HUES64 (cell line): ENCODE measurements at regions not wholly inside any gene's neighbourhood (a gene's known extent, or its start where the extent isn't known, plus 50 kb on each side); places are given as distances from the start of the nearest gene placed in this dataset.
A peak's percentile ranks its signal among the peaks of the same experiment; 100 is the strongest.

Experiments used
- H3K27ac ChIP-seq: 2 replicates; pipeline ENCODE4 v1.7.0; 2013; ENCODE audit warnings: low read depth, low read length, inconsistent platforms
- H3K27me3 ChIP-seq: 2 replicates; pipeline ENCODE4 v1.6.1; 2013; ENCODE audit warnings: mild to moderate bottlenecking, low read length; ENCODE audit not compliant: insufficient read depth
- H3K36me3 ChIP-seq: 2 replicates; pipeline ENCODE4 v1.6.1; 2013; ENCODE audit warnings: mild to moderate bottlenecking, low read length; ENCODE audit not compliant: insufficient read depth
- H3K4me1 ChIP-seq: 2 replicates; pipeline ENCODE4 v1.6.1; 2013; ENCODE audit warnings: mild to moderate bottlenecking, low read length, moderate library complexity; ENCODE audit not compliant: insufficient read depth
- H3K4me3 ChIP-seq: 2 replicates; pipeline ENCODE4 v1.5.1; 2013; ENCODE audit warnings: mild to moderate bottlenecking, low read length, moderate library complexity
- H3K9ac ChIP-seq: 2 replicates; pipeline ENCODE4 v1.6.1; 2013; ENCODE audit warnings: mild to moderate bottlenecking, low read depth, low read length
- H3K9me3 ChIP-seq: 2 replicates; pipeline ENCODE4 v1.6.1; 2013; ENCODE audit warnings: low read depth, low read length; ENCODE audit not compliant: insufficient read depth
- WGBS: fragments of 150-250, 120-280 bp; methylation state at CpG from one replicate; pipeline ENCODE4 v1.1.7; 2013; ENCODE audit warnings: missing lambda C conversion rate; 5-methylcytosine and 5-hydroxymethylcytosine counted together

GRCh38 chr1:5242850-5243249 lies 588.4 kb downstream of the AJAP1 start:
- Histone ChIP-seq H3K9me3 (no peaks in the 10 kb centered on the region), H3K4me1 (no peaks in the 10 kb centered on the region), H3K36me3 (no peaks in the 10 kb centered on the region), H3K27ac (no peak overlapping the region), H3K27me3 (no peaks in the 10 kb centered on the region; the same call in 1 of the 2 replicates), H3K9ac (no peak overlapping the region), H3K4me3 (no peak overlapping the region)
- 58% methylated on average over 5 of the region's 5 CpGs for WGBS

GRCh38 chr1:5239911-5240310 lies 585.5 kb downstream of the AJAP1 start:
- H3K27me3 ChIP-seq, result peaks cover 7% of the 10 kb centered on the region
- H3K4me1 ChIP-seq, result 0 out of 2 replicates have a peak, but pooled peaks cover 8% of the 10 kb centered on the region
- no peaks in the 10 kb centered on the region for H3K36me3 ChIP-seq
- WGBS, result 99% methylated on average over 5 of the region's 5 CpGs
- H3K9me3 ChIP-seq, result no peaks in the 10 kb centered on the region
- H3K4me3 ChIP-seq, result no peak overlapping the region
- H3K27ac ChIP-seq, result no peak overlapping the region
- no peak overlapping the region for H3K9ac ChIP-seq

GRCh38 chr1:5238351-5239130 lies 584.1 kb downstream of the AJAP1 start:
- H3K4me1 ChIP-seq, result 0 out of 2 replicates have a peak, but pooled peaks cover 8% of the 10 kb centered on the region
- no peak overlapping the region for H3K9ac ChIP-seq
- no peaks in the 10 kb centered on the region for H3K36me3 ChIP-seq
- no peaks in the 10 kb centered on the region for H3K9me3 ChIP-seq
- H3K4me3 ChIP-seq, result no peak overlapping the region
- 95% methylated on average over 19 of the region's 19 CpGs for WGBS
- H3K27ac ChIP-seq, result no peak overlapping the region
- H3K27me3 ChIP-seq, result peaks cover 7% of the 10 kb centered on the region

- peaks cover 27% of the 10 kb centered on the region for H3K27me3 ChIP-seq
- 86% methylated on average over 6 of the region's 6 CpGs for WGBS
- no peak overlapping the region for H3K4me3 ChIP-seq
- no peaks in the 10 kb centered on the region for H3K36me3 ChIP-seq
- 0 out of 2 replicates have a peak, but pooled peaks cover 8% of the 10 kb centered on the region for H3K4me1 ChIP-seq
- no peak overlapping the region for H3K27ac ChIP-seq
- peaks cover 7% of the 10 kb centered on the region for H3K9me3 ChIP-seq
- no peak overlapping the region for H3K9ac ChIP-seq
Observed at GRCh38 chr1:5235355-5235899, 581.0 kb downstream of the AJAP1 start.

- Histone ChIP-seq H3K27ac (no peak overlapping the region), H3K9me3 (peaks cover 7% of the 10 kb centered on the region), H3K9ac (no peak overlapping the region), H3K36me3 (no peaks in the 10 kb centered on the region), H3K27me3 (peaks cover 55% of the 10 kb centered on the region), H3K4me1 (0 out of 2 replicates have a peak, but pooled peaks cover 8% of the 10 kb centered on the region), H3K4me3 (no peak overlapping the region)
- WGBS, result 92% methylated on average over 1 of the region's 1 CpG
Observed at GRCh38 chr1:5232537-5232936, 578.1 kb downstream of the AJAP1 start.

GRCh38 chr1:5231541-5232315 lies 577.3 kb downstream of the AJAP1 start:
- H3K27ac ChIP-seq, result no peak overlapping the region
- peaks cover 7% of the 10 kb centered on the region for H3K9me3 ChIP-seq
- peaks cover 63% of the 10 kb centered on the region for H3K27me3 ChIP-seq
- peaks cover 14% of the 10 kb centered on the region for H3K4me1 ChIP-seq
- no peaks in the 10 kb centered on the region for H3K36me3 ChIP-seq
- 92% methylated on average over 2 of the region's 2 CpGs for WGBS
- H3K9ac ChIP-seq, result no peak overlapping the region
- H3K4me3 ChIP-seq, result no peak overlapping the region

- Histone ChIP-seq H3K27ac (no peak overlapping the region), H3K4me3 (no peak overlapping the region), H3K9me3 (no peaks in the 10 kb centered on the region), H3K27me3 (peaks cover 92% of the 10 kb centered on the region), H3K4me1 (peaks cover 19% of the 10 kb centered on the region), H3K9ac (no peak overlapping the region), H3K36me3 (no peaks in the 10 kb centered on the region)
- 96% methylated on average over 8 of the region's 8 CpGs for WGBS
Observed at GRCh38 chr1:5227114-5227513, 572.7 kb downstream of the AJAP1 start.

GRCh38 chr1:5225707-5226704 lies 571.6 kb downstream of the AJAP1 start:
- WGBS, result 32% methylated on average over 20 of the region's 20 CpGs
- Histone ChIP-seq H3K9me3 (no peaks in the 10 kb centered on the region), H3K27ac (peak overlapping the region; percentile 78; the same call in 1 of the 2 replicates), H3K4me1 (peaks cover 19% of the 10 kb centered on the region), H3K4me3 (no peak overlapping the region), H3K27me3 (peaks cover 93% of the 10 kb centered on the region), H3K36me3 (no peaks in the 10 kb centered on the region), H3K9ac (no peak overlapping the region; the same call in 1 of the 2 replicates)

GRCh38 chr1:5223206-5223605 lies 568.8 kb downstream of the AJAP1 start:
- no peak overlapping the region for H3K9ac ChIP-seq
- peaks cover 95% of the 10 kb centered on the region for H3K27me3 ChIP-seq
- 89% methylated on average over 4 of the region's 4 CpGs for WGBS
- H3K4me3 ChIP-seq, result no peak overlapping the region
- no peaks in the 10 kb centered on the region for H3K36me3 ChIP-seq
- H3K9me3 ChIP-seq, result no peaks in the 10 kb centered on the region
- H3K4me1 ChIP-seq, result peaks cover 19% of the 10 kb centered on the region
- H3K27ac ChIP-seq, result no peak overlapping the region

- H3K9me3 ChIP-seq, result no peaks in the 10 kb centered on the region
- no peaks in the 10 kb centered on the region for H3K36me3 ChIP-seq
- H3K4me1 ChIP-seq, result peaks cover 19% of the 10 kb centered on the region
- peaks cover 95% of the 10 kb centered on the region for H3K27me3 ChIP-seq
- no peak overlapping the region for H3K9ac ChIP-seq
- WGBS, result 95% methylated on average over 4 of the region's 4 CpGs
- H3K27ac ChIP-seq, result no peak overlapping the region
- H3K4me3 ChIP-seq, result no peak overlapping the region
Observed at GRCh38 chr1:5222626-5223025, 568.2 kb downstream of the AJAP1 start.
